SKM-1 treated with dmso at 0.1 percent for 144 hours (cell line): ENCODE measurements at regions not wholly inside any gene's neighbourhood (a gene's known extent, or its start where the extent isn't known, plus 50 kb on each side); places are given as distances from the start of the nearest gene placed in this dataset.

Source experiments
- DNase-seq: peaks from one replicate; lab custom pipeline; 2025; ENCODE audit not compliant: unreplicated experiment; lab: John Stamatoyannopoulos, UW

- DNase-seq: no peak
Observed at GRCh38 chr2:45301307-45302277, 292.3 kb upstream of the SIX2 start.

DNA sequence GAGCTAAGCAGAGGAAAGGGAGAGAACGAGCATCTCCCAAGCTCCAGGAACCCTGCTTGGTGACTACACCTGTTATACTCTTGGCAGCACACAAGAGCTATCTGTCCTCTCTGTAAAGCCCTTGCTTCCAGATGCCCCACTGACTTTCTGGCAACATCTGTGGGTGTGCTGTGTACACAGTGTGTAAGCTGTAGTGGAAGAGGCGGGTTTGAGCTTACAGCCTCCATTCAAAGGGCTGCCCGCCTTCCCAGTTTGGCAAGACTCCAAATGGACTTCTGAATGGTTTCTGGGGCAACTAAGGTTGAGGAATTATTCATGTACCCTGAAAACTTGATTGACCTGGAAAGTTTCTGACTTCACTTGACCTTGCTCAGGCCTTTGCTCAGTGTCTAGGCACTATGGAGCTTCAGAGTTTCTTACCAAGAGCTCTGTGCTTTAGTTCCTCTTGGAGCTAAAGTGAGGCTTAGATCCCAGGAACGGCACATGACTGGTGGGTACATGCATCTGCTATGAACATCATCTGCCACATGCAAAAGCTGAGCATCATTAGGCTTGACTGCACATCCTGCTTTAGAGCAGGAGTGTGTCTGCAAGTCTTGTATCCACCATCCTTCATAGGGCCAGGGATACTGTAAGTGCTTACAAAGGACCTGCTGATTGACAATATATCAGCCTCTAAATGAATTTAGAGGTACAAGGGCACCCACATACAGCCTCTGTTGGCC is 290.9 kb upstream of the SIX2 start:
- DNase-seq: no peak

- no peak for DNase-seq
Observed at GRCh38 chr2:45299361-45299760, 290.1 kb upstream of the SIX2 start.

DNA sequence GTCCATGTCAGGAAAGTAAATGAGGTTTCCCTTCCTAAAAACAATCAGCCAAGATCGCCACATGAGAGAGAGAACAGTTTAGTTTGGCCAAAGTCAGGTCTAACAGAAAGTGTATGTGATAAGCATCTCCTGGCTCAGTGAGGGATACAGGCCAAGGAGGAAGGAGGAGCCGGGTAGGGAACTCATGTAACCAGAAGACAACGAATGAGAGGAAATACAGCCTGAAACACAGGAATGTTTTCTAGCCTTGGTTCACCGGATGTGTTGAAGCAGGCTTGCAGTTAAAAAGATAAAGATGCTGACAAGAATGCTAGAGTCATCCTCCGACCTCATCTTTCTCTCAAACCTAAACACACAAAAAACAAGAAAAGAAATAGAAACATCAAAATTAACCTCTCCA is 283.9 kb upstream of the SIX2 start:
- no peak for DNase-seq

GRCh38 chr2:45291296-45291701 is 282.0 kb upstream of the SIX2 start:
- DNase-seq: no peak

DNA sequence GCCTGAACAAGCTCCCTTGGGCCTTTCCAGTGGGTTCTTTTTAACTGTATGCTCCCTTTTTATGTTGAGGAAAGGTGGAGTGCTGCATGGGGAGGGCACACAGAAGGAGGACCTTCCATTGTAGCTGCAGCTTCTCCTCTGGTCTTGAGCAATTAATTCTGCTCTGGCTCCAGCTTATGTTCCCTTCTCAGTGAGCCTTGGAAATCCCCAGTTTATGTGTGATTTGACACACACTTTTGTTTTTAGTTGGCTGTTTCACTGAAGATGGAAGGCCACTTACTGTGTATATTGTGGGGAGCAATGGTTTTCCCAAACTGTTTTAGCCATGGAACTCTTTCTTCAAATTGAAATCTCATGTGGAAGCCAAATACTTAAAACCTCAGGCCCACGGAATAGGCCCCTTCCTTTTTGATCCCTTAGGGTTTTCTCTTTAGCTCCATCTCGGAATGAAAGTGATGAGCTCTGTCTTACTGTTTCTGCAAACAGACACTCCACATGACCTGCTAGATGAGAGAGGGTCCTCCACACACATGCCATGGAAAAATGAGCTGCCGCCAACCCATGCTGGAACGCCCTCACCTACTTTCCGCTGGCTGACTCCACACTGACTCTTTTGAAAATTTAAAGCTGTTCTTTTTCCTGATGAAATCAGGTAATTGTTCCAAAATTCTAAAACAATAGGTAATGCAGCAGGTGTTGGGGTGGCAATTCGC is 280.9 kb upstream of the SIX2 start:
- DNase-seq: no peak

GRCh38 chr2:45288532-45289417 is 279.5 kb upstream of the SIX2 start:
- DNase-seq: no peak

GRCh38 chr2:45287045-45287444 is 277.8 kb upstream of the SIX2 start:
- no peak for DNase-seq

GRCh38 chr2:45285771-45286390 is 276.6 kb upstream of the SIX2 start:
- DNase-seq: no peak

DNA sequence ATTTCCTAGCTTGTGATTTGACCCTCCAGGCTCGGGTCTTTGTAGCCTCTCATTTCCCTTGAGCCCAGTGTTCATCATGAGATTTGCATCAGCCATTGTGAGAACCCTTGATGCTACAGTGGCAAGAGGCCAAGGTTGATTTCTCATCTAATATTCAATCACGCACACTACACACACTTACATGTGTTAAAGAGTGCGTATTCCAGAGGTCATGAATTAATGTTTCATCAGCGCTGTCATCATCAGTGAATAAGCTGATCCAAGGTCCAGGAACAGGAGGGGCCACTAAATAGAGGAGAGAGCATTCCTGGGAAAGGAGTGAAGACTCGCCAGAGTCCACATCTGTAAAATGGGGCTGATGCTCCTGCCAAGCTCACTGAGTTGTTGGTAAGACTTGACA is 276.1 kb upstream of the SIX2 start:
- no peak for DNase-seq

- DNase-seq: no peak
Observed at GRCh38 chr2:45284621-45284995, 275.4 kb upstream of the SIX2 start.

GRCh38 chr2:45283764-45284620 is 274.7 kb upstream of the SIX2 start:
- DNase-seq: no peak

GRCh38 chr2:45282646-45283045 is 273.4 kb upstream of the SIX2 start:
- DNase-seq: no peak

- DNase-seq: no peak
Observed at GRCh38 chr2:45281311-45281710, 272.1 kb upstream of the SIX2 start.

GRCh38 chr2:45280794-45281193 is 271.5 kb upstream of the SIX2 start:
- no peak for DNase-seq

DNA sequence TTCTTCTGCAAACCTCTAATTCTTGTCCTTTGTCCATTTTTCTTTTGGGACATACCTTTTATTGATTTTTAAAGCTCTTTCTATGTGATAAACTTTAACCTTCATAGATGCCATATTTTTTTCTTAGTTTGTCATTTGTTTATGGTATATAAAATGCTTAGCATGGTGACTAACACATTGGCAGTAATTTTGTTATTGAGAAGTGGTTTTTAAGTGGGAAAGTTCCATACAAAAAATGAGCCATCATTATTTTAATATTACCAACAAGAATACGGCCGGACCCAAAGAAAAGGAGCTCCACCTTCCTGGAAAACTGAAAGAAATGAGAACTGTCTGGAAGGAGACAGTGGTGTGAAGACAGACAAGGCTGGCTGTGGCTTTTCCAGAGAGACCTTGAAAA is 270.1 kb upstream of the SIX2 start:
- DNase-seq: no peak

GRCh38 chr2:45278365-45279078 is 269.3 kb upstream of the SIX2 start:
- DNase-seq: no peak

DNA sequence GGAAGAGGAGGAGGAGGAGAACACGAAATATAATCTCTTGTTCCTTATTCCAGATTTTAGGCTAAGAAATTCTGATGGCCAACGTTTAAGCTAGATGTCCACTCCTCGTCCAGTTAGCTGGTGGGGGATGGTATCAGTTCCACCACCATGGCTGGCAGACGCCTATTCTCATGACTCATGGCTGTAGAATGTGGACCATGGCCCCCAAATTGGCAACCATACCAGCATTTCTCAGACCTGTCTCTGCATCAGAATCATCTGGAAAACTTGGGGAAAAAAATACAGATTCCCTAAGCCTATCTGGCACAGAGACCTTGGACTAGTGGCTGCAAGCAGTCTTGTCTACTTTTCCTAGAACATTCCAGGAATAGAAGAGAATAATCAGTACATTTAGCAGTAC is 267.7 kb upstream of the SIX2 start:
- DNase-seq: no peak

GRCh38 chr2:45275806-45276205 is 266.6 kb upstream of the SIX2 start:
- no peak for DNase-seq
